ENCODE measurements at regions not wholly inside any gene's neighbourhood (a gene's known extent, or its start where the extent isn't known, plus 50 kb on each side); places are given as distances from the start of the nearest gene placed in this dataset.

GRCh38 chr7:131908714-131909113 lies 352.3 kb upstream of the PODXL start:
- H3K9me3 Mint-ChIP-seq: peaks cover 6% of the 10 kb centered on the region
- no peak for DNase-seq
- H3K36me3 Mint-ChIP-seq (ENCODE audit: low read depth): no peaks in the 10 kb centered on the region
- ChIA-PET CTCF (no interaction called here), POLR2A (no interaction called here)
- no peaks in the 10 kb centered on the region for H3K4me1 Mint-ChIP-seq
- no peak overlapping the region for H3K4me3 Mint-ChIP-seq
- H3K27me3 Mint-ChIP-seq: peaks cover 44% of the 10 kb centered on the region
- H3K27ac Mint-ChIP-seq: no peak overlapping the region

- H3K27ac Mint-ChIP-seq: no peak overlapping the region
- peaks cover 28% of the 10 kb centered on the region for H3K27me3 Mint-ChIP-seq
- no peak for DNase-seq
- no peaks in the 10 kb centered on the region for H3K4me1 Mint-ChIP-seq
- no peak overlapping the region for H3K4me3 Mint-ChIP-seq
- ChIA-PET POLR2A (no interaction called here), CTCF (no interaction called here)
- H3K9me3 Mint-ChIP-seq: peaks cover 3% of the 10 kb centered on the region
- H3K36me3 Mint-ChIP-seq (ENCODE audit: low read depth): no peaks in the 10 kb centered on the region
Measured at GRCh38 chr7:131905471-131905973, 349.1 kb upstream of the PODXL start.

- Mint-ChIP-seq H3K36me3 (ENCODE audit: low read depth) (no peaks in the 10 kb centered on the region), H3K27me3 (peaks cover 22% of the 10 kb centered on the region), H3K4me1 (no peaks in the 10 kb centered on the region), H3K4me3 (no peak overlapping the region), H3K9me3 (peaks cover 3% of the 10 kb centered on the region), H3K27ac (no peak overlapping the region)
- ChIA-PET CTCF (no interaction called here), POLR2A (no interaction called here)
- DNase-seq: no peak
Measured at GRCh38 chr7:131904760-131905327, 348.4 kb upstream of the PODXL start.

- CTCF ChIA-PET: no interaction called here
- POLR2A ChIA-PET: no interaction called here
- H3K9me3 Mint-ChIP-seq: peaks cover 3% of the 10 kb centered on the region
- H3K36me3 Mint-ChIP-seq (ENCODE audit: low read depth): no peaks in the 10 kb centered on the region
- no peak overlapping the region for H3K4me3 Mint-ChIP-seq
- DNase-seq: no peak
- H3K27ac Mint-ChIP-seq: no peak overlapping the region
- H3K4me1 Mint-ChIP-seq: peaks cover 2% of the 10 kb centered on the region
- H3K27me3 Mint-ChIP-seq: peaks cover 12% of the 10 kb centered on the region
Measured at GRCh38 chr7:131903315-131903714, 346.9 kb upstream of the PODXL start.

- CTCF ChIA-PET: interaction anchor here (1.0 kb wide), 1 partner anchor 10 kb away, joined by 3 read pairs; no protein-coding TSS in a partner anchor
- Mint-ChIP-seq H3K27me3 (peaks cover 3% of the 10 kb centered on the region), H3K36me3 (ENCODE audit: low read depth) (no peaks in the 10 kb centered on the region), H3K4me1 (peaks cover 5% of the 10 kb centered on the region), H3K27ac (no peak overlapping the region), H3K9me3 (peaks cover 3% of the 10 kb centered on the region), H3K4me3 (no peak overlapping the region)
- POLR2A ChIA-PET: no interaction called here
- DNase-seq: no peak
Measured at GRCh38 chr7:131900785-131901287, 344.4 kb upstream of the PODXL start.

- POLR2A ChIA-PET: no interaction called here
- H3K27ac Mint-ChIP-seq: no peak overlapping the region
- H3K36me3 Mint-ChIP-seq (ENCODE audit: low read depth): no peaks in the 10 kb centered on the region
- CTCF ChIA-PET: no interaction called here
- H3K4me1 Mint-ChIP-seq: peaks cover 5% of the 10 kb centered on the region
- no peak overlapping the region for H3K4me3 Mint-ChIP-seq
- H3K27me3 Mint-ChIP-seq: no peaks in the 10 kb centered on the region
- DNase-seq: no peak
- peaks cover 3% of the 10 kb centered on the region for H3K9me3 Mint-ChIP-seq
Measured at GRCh38 chr7:131899271-131900030, 343.0 kb upstream of the PODXL start.

- ChIA-PET CTCF (interaction anchor here (1.3 kb wide), 1 partner anchor 10 kb away, joined by 3 read pairs; no protein-coding TSS in a partner anchor), POLR2A (no interaction called here)
- no peak for DNase-seq
- peaks cover 5% of the 10 kb centered on the region for H3K4me1 Mint-ChIP-seq
- no peaks in the 10 kb centered on the region for H3K27me3 Mint-ChIP-seq
- H3K4me3 Mint-ChIP-seq: no peak overlapping the region
- no peak overlapping the region for H3K27ac Mint-ChIP-seq
- no peaks in the 10 kb centered on the region for H3K36me3 Mint-ChIP-seq (ENCODE audit: low read depth)
- H3K9me3 Mint-ChIP-seq: peaks cover 3% of the 10 kb centered on the region
Measured at GRCh38 chr7:131898418-131898817, 342.0 kb upstream of the PODXL start.

GRCh38 chr7:131897790-131898165 lies 341.4 kb upstream of the PODXL start:
- H3K36me3 Mint-ChIP-seq (ENCODE audit: low read depth): no peaks in the 10 kb centered on the region
- CTCF ChIA-PET: interaction anchor here (1.3 kb wide), 1 partner anchor 10 kb away, joined by 3 read pairs; no protein-coding TSS in a partner anchor

GRCh38 chr7:131897016-131897789 lies 340.8 kb upstream of the PODXL start:
- ChIA-PET CTCF (interaction anchor here (0.6 kb wide), 1 partner anchor 291 kb away, joined by 5 read pairs; no protein-coding TSS in a partner anchor), POLR2A (no interaction called here)
- Mint-ChIP-seq H3K36me3 (ENCODE audit: low read depth) (no peaks in the 10 kb centered on the region), H3K27ac (no peak overlapping the region), H3K4me3 (no peak overlapping the region), H3K27me3 (no peaks in the 10 kb centered on the region), H3K9me3 (no peaks in the 10 kb centered on the region), H3K4me1 (peaks cover 5% of the 10 kb centered on the region)
- no peak for DNase-seq

More at GRCh38 chr7:131897790-131898165, 341.4 kb upstream of the PODXL start:
- H3K27ac Mint-ChIP-seq: no peak overlapping the region
- H3K4me1 Mint-ChIP-seq: peaks cover 5% of the 10 kb centered on the region
- POLR2A ChIA-PET: no interaction called here
- H3K4me3 Mint-ChIP-seq: no peak overlapping the region
- DNase-seq: no peak
- no peaks in the 10 kb centered on the region for H3K9me3 Mint-ChIP-seq
- H3K27me3 Mint-ChIP-seq: no peaks in the 10 kb centered on the region

GRCh38 chr7:131896165-131896863 lies 339.9 kb upstream of the PODXL start:
- Mint-ChIP-seq H3K9me3 (no peaks in the 10 kb centered on the region), H3K27ac (no peak overlapping the region), H3K4me3 (no peak overlapping the region), H3K36me3 (ENCODE audit: low read depth) (no peaks in the 10 kb centered on the region), H3K27me3 (peaks cover under 1% of the 10 kb centered on the region), H3K4me1 (peaks cover 5% of the 10 kb centered on the region)
- no peak for DNase-seq
- POLR2A ChIA-PET: no interaction called here
- CTCF ChIA-PET: interaction anchor here (0.6 kb wide), 1 partner anchor 292 kb away, joined by 5 read pairs; no protein-coding TSS in a partner anchor

GRCh38 chr7:131895541-131896164 lies 339.2 kb upstream of the PODXL start:
- H3K27me3 Mint-ChIP-seq: peaks cover 3% of the 10 kb centered on the region
- H3K9me3 Mint-ChIP-seq: no peaks in the 10 kb centered on the region
- H3K4me1 Mint-ChIP-seq: peaks cover 5% of the 10 kb centered on the region
- ChIA-PET POLR2A (no interaction called here), CTCF (no interaction called here)
- no peak overlapping the region for H3K4me3 Mint-ChIP-seq
- H3K36me3 Mint-ChIP-seq (ENCODE audit: low read depth): no peaks in the 10 kb centered on the region
- H3K27ac Mint-ChIP-seq: no peak overlapping the region
- DNase-seq: no peak

- no peak overlapping the region for H3K4me3 Mint-ChIP-seq
- POLR2A ChIA-PET: no interaction called here
- CTCF ChIA-PET: no interaction called here
- peaks cover 5% of the 10 kb centered on the region for H3K4me1 Mint-ChIP-seq
- H3K9me3 Mint-ChIP-seq: no peaks in the 10 kb centered on the region
- DNase-seq: no peak
- H3K27ac Mint-ChIP-seq: no peak overlapping the region
- H3K36me3 Mint-ChIP-seq (ENCODE audit: low read depth): no peaks in the 10 kb centered on the region
- peaks cover 3% of the 10 kb centered on the region for H3K27me3 Mint-ChIP-seq
Measured at GRCh38 chr7:131893631-131894340, 337.4 kb upstream of the PODXL start.

Data from activated CD4-positive, alpha-beta T cell treated with anti-CD3 and anti-CD28 coated beads, Interleukin-2, amount 10 ng/mL, durations not matched to agents 7 days and 5 days (primary cell).